ENCODE measurements at regions not wholly inside any gene's neighbourhood (a gene's known extent, or its start where the extent isn't known, plus 50 kb on each side); places are given as distances from the start of the nearest gene placed in this dataset.

DNA sequence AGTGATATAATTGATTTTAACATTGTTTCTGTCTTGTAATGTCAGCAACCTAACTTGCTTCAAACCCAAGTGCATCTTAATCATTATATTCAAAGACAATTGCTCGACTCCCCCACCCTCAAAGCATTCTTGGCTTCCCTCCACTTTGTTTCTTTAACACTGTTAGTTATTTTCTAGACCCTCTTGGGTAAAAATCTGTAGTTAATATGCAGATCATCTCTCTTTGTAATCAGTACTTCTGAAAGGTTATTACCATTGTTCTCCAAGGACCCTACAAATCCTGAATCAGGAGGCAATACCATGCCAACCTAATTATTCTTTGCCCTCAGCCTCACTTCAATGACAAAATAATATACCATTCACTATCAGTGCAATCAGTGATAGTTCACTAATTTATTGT lies 1075.7 kb downstream of the AMY1C start:
- Histone ChIP-seq H3K9me3 (ENCODE audit: control insufficient read depth, low read depth, low read length) (no peaks in the 10 kb centered on the region), H3K14ac (ENCODE audit: insufficient read depth, low read length) (no peak overlapping the region), H3K4me1 (ENCODE audit: insufficient read depth, low read length) (no peaks in the 10 kb centered on the region), H3K23me2 (ENCODE audit: insufficient read length, low read depth, low read length, poor library complexity, severe bottlenecking) (no peaks in the 10 kb centered on the region), H4K8ac (replicated peaks; ENCODE audit: insufficient read length, low read depth, low read length) (no peak overlapping the region), H2BK5ac (ENCODE audit: insufficient read length, low read length) (no peak overlapping the region), H3K9ac (ENCODE audit: extremely low read depth, insufficient read length, low read length) (no peak overlapping the region), H4K20me1 (ENCODE audit: control insufficient read depth, insufficient read depth, insufficient read length) (no peaks in the 10 kb centered on the region), H3K23ac (ENCODE audit: insufficient read length, low read depth, low read length) (no peak overlapping the region), H3K4ac (ENCODE audit: low read depth, low read length) (no peak overlapping the region), H3K4me2 (ENCODE audit: insufficient read depth, insufficient read length, low read length) (no peak overlapping the region), H3K27ac (ENCODE audit: insufficient read length, low read depth, low read length) (no peak overlapping the region), H3K79me2 (ENCODE audit: insufficient read depth, low read length) (no peaks in the 10 kb centered on the region), H2AK5ac (ENCODE audit: insufficient read length, low read length) (no peak overlapping the region), H3K56ac (ENCODE audit: insufficient read length, low read depth, low read length) (no peak overlapping the region), H3K79me1 (ENCODE audit: insufficient read depth, low read depth, low read length, poor library complexity, severe bottlenecking) (no peaks in the 10 kb centered on the region), H2AFZ (ENCODE audit: low read length) (no peak overlapping the region), H2BK12ac (ENCODE audit: insufficient read length, low read depth, low read length) (no peak overlapping the region), H4K91ac (ENCODE audit: insufficient read length, low read depth, low read length) (no peak overlapping the region), H4K5ac (ENCODE audit: insufficient read length, low read depth, low read length) (no peak overlapping the region), H2BK20ac (ENCODE audit: low read depth, low read length, poor library complexity, severe bottlenecking) (no peak overlapping the region), H2BK120ac (ENCODE audit: low read depth, low read length, poor library complexity, severe bottlenecking) (no peak overlapping the region), H3T11ph (ENCODE audit: low read length) (no peak overlapping the region), H3K27me3 (ENCODE audit: insufficient read depth, low read length) (no peaks in the 10 kb centered on the region), H2BK15ac (ENCODE audit: low read depth, low read length) (no peak overlapping the region), H3K18ac (ENCODE audit: insufficient read length, low read depth, low read length) (no peak overlapping the region)
- Mint-ChIP-seq H3K36me3 (ENCODE audit: insufficient read depth in 1 of 3, low read depth in 3 of 3) (no peaks in the 10 kb centered on the region; a peak in 1 of 7 replicates), H3K4me1 (no peaks in the 10 kb centered on the region), H3K27ac (no peak overlapping the region), H3K4me3 (no peak overlapping the region), H3K9me3 (no peaks in the 10 kb centered on the region; a peak in 1 of 5 replicates), H3K27me3 (ENCODE audit: low read depth) (no peaks in the 10 kb centered on the region)
- TF ChIP-seq, protein P1, sequence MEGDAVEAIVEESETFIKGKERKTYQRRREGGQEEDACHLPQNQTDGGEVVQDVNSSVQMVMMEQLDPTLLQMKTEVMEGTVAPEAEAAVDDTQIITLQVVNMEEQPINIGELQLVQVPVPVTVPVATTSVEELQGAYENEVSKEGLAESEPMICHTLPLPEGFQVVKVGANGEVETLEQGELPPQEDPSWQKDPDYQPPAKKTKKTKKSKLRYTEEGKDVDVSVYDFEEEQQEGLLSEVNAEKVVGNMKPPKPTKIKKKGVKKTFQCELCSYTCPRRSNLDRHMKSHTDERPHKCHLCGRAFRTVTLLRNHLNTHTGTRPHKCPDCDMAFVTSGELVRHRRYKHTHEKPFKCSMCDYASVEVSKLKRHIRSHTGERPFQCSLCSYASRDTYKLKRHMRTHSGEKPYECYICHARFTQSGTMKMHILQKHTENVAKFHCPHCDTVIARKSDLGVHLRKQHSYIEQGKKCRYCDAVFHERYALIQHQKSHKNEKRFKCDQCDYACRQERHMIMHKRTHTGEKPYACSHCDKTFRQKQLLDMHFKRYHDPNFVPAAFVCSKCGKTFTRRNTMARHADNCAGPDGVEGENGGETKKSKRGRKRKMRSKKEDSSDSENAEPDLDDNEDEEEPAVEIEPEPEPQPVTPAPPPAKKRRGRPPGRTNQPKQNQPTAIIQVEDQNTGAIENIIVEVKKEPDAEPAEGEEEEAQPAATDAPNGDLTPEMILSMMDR (conservative IDR thresholded peaks at IDR 0.05): no peak
- no peak for DNase-seq
- WGBS (ENCODE audit: extremely low coverage, insufficient read length, low lambda C conversion rate): no CpG with 5 or more reads among the region's 1 CpG

All from H9 (cell line).